AG20443 (cell line): ENCODE measurements at regions not wholly inside any gene's neighbourhood (a gene's known extent, or its start where the extent isn't known, plus 50 kb on each side); places are given as distances from the start of the nearest gene placed in this dataset.

Source experiments
- DNase-seq: peaks from one replicate; pipeline ENCODE4 v3.0.0; 2012; ENCODE audit warnings: low spot score, mixed read lengths

DNA sequence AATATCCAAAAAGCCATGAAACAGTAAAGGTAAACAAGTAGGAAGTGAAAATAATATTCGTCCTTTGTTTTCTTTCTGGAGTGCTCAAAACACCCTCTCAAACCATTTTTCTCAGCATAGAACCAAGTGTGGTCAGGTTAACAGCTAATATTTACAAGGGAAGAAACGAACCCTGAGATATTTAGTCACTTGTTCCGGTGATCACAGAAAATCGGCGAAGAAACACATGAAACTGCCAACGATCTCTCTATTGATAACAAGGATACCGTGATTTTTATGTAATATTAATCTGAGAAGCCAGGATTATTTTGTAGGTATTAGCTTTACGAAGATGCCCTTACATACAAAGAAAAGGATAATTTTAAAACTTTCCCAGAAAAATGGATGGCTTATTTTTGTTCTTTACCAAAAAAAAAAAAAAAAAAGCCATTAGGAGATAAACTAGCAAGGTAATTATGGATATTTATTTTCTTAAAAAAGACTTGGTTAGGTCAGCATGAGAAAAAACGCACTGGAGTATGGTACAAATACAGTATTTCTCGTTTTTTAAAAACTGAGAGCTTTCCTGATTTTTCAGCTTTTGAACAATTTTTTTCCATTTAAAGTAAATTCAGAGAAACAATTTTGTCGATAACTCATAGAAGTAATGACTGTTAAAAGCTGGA lies 107.3 kb upstream of the HNRNPU start:
- no peak for DNase-seq

DNA sequence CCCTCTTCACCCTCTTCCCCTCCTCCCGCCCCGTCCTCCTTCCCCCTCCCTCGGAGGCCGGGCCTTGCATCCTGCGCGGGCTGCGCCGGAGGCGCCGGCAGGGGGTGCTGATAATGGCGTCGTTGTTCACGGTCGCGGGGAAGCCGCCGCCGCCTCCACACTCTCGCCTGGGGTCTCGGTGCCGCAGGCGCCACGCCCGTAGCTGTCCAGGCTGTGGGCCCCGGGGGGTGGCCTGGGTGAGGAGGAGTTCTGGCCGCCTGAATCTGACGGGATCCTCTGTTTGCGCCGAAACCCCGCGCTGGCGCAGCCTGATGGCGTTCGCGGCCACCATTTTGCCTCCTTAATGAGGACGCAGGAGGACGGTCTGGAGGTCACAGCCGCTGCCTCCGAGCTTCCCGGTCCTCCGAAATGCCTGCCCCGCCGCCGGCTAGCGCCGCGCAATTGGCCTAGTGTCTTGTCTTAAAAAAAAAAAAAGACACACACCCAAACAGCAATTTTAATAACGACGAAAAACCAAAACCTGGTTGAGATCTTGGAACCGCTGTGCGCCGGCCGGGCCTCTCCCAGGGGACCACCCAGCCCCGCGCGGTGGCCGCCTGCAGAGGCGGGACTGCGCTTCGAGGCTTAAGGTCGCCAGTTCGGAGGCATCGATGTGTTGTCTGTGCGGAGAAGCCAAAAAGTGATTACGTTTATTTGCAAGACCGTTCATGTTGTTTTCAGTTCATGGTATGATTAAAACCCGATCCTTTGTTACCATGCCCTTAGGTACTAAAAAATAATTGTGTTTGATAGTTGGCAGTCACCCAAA lies 106.6 kb upstream of the HNRNPU start:
- peak; percentile 91 for DNase-seq

DNA sequence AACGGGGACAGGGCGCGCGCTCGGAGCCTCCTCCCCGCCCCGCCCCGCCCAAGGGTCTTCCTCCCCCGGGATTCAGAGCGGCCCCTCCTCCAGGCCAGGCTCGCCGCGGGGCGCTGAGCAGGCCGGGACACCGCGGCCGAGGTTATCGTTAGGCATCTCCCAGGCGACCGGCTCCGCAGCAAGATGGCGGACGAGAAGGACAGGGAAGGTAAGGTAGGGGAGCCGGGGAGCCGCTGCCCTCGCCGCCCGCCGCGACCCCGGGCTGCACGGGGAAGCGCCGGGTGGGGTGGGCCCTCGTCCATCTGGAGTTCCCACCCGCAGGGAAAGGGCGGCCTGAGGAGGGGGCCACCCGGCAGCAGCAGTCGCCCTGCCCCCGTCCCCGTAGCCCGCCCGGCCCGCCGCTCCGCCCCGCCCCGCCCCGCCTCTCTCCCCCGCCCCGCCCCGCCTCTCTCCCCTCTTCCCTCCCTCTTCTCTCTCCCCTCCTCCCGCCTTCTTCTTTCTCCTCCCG lies 105.9 kb upstream of the HNRNPU start:
- peak; percentile 59 for DNase-seq

DNA sequence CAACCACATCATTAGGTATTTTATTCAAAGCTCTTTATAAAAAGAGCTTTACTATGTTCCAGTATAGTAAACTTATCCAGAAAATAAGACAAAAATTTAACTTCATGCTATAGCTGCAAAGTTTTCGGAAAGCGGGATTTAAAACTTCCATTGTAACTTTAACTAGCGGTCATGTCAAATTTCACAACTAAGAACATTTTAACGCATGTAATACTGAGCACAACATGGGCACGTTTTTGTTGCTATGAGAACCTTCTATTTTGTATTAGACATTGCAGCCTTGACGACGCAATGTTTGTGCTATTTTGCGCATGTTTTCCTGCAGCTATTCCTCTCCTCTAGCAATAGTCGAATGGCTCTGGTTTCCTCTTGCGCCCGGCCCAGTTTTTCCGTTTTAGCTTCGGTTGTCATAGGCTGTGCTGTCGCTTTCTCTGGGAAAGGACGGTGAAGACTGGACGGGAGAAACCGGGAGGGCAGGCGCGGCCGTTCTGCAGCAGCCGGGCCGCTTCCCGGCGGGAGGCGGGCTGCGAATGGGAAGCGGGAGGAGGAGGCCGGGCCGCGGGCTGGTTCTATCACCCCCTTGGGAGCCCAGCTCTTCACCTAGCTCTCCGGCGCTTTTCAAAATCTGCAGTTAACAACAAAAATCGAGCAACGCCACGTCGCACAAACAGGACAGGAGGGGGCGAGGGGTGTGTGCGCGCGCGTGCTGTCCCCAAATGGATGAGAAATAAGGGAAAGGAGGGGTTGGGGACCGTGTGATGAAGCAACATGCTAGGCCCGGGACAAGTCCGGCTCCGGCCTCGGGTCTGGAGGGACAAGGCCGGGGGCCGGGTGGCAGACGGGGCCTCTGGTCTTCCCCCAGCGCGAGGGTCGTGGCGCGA lies 105.3 kb upstream of the HNRNPU start:
- DNase-seq: peak; percentile 59

DNA sequence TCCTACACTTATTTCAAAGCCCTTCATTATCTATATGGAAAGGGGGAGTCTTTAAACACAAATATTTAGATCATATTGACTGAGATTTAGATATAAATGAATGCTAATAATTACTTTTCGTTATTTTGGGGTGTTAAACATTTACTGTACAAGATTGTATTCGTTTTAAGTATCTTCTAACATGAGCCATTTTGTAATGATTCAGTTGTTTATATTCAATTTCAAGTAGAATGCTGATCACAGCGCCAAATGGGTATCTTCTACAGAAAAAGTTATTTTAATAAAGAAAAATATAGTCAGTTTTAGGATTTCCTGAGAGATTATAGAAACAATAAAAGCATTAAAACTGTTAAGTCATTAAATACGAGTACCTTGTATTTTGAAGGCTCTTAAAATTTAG lies 104.5 kb upstream of the HNRNPU start:
- no peak for DNase-seq

DNA sequence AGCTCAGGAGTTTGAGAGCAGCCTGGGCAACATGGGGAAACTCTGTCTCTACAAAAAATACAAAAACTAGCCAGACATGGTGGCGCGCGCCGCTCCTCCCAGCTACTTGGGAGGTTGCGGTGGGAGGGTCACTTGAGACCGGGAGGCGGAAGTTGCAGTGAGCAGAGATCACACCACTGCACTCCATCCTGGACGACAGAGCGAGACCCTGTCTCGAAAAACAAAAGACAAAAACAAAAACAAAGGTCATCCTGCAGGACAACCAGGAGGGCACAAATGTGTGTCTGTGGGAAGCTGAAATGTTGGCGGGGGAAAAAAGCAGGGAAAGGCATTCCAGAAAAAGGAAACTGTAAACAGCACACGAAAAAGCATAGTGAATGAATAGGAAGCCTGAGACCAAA lies 104.1 kb upstream of the HNRNPU start:
- no peak for DNase-seq

DNA sequence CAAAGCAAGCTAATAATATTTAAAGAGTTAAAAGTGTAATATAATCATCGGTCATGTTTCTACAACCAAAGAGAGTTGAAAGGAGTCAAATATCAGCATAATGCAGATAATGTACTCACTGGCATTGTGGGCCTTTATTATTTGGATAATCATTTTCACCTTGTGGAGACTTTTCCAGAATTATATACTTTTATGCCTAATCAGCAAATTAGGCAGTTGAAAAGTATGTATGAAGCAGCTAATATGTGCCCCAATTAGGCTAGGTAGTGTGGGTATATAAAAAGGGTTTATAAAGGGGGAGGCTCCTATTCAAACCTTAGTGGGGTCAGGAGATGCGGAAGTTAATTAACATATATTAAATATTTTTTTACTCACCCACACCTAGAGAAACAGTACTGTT lies 102.8 kb upstream of the HNRNPU start:
- DNase-seq: no peak

DNA sequence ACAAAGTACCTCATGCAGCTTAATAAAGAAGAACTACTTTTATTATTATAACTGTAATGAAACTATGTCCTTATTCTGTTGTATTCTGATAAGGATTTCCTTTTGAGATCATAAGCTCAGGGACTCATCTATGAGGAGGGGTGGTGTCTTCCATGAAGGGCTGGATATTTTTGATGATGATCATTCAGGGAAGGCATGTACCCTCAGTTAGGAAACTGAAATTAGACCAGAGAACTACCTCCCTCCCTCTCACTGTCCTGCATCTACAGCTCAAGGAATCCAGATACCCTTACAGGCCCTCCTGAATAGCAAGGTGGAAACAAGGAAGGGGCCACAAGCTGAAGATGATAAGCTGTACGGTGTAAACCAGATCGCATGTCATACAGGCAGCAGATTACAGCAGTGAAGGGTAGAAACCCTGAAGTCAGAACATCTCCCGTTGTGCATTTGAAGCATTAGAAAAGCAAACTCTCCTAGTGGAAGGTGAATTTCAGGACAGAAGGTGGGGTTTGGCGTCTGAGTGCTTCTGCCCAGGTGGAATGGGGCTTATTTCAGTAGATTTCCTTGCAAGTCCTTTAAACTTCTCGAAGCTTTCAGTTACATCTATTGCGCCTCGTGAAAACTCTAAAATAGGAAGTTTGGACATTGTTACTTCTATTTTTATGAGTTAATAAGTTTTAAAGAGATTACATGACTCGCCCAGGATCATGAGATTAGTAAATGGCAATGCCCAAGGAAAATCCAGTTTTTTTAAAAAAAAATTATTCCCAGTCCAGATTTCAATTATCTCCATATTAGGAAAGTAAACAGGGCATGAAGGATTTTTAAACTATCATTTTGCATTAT lies 101.1 kb upstream of the HNRNPU start:
- no peak for DNase-seq

DNA sequence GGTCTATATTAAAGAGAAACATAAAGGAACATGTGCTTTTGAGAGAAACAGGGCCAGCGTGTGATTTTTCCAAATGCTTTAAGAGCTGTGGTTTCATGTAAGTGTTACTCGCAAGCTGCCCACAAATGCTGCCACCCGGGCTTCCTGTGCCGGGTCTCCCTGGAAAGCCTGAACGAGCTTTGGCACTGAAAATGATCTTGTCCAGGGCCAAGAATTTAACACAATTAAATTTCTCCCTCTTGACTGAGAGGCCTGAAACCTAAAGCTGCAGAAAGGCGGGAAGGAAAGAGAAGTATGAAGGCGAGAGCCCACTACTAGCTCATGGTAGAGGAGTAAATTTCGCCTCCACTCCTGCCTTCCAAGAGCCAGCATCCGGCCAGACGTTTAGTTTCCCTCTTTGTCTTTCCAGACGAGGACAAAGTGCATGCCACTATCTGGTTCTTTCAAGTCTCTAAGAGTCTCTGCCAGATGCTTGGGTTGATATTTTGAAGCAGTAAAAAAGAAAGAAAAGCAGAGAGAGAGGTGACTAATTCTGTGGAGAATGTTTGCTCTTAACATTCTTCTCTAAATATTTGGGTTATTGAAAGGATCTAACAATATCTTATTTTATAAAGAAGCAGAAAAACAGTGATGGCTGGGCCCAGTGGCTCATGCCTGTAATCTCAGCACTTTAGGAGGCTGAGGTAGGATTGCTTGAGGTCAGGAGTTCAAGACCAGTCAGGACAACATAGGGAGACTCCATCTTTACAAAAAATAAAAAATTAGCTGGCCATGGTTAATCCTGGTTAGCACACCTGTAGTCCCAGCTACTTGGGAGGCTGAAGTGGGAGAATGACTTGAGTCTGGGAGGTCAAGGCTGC lies 100.0 kb upstream of the HNRNPU start:
- peak; percentile 63 for DNase-seq

DNA sequence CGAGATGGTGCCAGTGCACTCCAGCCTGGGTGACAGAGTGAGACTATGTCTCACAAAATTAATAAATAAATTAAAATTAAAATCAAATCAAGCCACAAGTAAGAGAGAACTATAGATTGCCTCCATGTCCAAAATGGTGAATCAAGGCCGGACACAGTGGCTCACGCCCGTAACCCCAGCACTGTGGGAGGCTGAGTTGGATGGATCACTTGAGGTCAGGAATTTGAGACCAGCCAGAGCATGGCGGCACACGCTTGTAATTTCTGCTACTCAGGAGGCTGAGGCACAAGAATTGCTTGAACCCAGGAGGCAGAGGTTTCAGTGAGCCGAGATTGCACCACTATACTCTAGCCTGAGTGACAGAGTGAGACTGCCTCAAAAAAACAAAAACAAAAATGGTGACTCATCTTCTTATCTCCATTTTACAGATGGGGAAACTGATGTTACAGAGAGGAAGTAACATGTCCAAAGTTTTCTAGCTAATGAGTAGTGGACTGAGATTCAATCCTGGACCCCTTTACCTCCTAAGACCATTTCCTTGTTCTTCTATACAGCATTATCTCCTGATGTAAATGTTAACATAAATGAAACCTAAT lies 99.0 kb upstream of the HNRNPU start:
- no peak for DNase-seq

DNA sequence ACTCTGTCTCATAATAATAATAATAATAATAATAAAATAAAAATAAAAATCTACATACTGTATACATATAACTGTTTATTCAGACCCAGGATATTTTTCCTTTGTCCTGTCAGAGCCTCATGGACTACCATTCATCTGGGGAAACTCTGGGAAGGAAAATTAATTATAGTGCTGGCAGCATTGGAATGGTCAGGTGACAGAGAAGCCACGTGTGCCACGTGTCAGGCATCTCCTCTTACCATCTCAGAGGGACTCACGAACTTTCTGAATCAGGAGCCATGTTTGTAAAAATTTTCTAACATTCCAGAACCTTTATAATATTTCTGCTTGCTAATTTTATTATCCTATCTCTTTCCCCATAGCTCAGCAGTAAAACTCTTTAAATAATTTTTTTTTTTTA lies 97.8 kb upstream of the HNRNPU start:
- DNase-seq: no peak

DNA sequence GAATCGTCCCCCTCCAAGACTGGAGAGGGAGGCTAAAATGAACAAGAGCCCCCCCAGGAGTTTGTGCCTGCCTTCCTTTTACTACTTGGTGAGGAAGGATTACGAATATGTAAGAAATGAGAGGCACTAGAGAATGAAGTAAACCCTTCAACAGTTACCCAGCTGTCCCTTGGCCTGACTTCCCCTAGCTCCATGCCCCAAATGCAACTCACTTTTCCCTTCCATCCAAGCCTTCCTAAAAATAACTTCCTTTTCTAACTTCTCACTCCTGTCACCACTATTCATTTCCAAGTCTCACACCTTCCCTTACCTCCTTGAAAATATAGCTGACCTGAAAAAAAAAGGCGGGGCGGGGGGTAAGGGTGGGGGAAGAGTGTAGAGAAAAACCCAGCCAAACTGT lies 96.6 kb upstream of the HNRNPU start:
- DNase-seq: no peak

DNA sequence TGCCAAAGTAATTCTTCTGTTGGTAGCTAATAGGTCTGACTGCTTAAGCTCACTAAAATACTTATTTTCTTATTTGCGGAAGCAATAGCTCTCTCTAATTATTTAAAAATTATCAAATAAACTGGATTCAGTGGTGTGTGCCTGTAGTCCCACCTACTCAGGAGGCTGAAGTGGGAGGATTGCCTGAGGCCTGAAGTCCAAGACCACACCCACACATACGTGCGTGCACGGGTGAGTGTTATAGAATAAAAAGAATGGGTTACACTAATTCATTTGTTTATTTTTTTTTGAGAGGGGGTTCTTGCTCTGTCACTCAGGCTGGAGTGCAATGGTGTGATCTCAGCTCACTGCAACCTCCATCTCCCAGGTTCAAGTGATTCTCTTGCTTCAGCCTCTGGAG lies 94.2 kb upstream of the HNRNPU start:
- no peak for DNase-seq

DNA sequence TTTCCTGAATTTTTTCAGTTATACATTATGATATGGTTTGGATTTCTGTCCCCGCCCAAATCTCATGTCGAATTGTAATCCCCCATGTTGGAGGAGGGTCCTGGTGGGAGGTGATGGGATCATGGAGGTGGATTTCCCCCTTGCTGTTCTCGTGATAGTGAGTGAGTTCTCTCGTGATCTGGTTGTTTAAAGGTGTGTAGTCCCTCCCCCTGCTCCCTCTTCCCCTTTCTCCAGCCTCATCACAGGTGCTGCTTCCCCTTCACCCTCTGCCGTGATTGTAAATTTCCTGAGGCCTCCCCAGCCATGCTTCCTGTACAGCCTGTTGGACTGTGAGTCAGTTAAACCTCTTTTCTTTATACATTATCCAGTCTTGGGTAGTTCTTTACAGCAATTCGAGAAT lies 93.2 kb upstream of the HNRNPU start:
- no peak for DNase-seq

DNA sequence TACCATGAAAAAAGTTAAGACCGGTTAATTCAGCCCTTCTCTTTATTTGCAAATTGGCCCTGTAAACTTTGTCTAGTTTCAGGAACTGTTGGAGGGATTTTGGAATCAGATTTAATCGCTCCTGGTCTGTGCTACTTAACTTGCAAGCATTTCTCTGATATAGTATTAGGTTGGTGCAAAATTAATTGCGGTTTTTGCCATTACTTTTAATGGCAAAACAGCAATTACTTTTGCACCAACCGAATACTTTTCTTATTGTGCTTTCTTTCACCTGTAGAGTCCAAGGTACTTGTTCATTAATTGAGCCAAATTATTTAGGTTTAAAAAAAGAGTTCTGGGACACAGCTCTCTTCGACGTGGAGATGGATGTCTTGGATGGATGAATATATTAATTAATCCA lies 92.8 kb upstream of the HNRNPU start:
- DNase-seq: no peak

DNA sequence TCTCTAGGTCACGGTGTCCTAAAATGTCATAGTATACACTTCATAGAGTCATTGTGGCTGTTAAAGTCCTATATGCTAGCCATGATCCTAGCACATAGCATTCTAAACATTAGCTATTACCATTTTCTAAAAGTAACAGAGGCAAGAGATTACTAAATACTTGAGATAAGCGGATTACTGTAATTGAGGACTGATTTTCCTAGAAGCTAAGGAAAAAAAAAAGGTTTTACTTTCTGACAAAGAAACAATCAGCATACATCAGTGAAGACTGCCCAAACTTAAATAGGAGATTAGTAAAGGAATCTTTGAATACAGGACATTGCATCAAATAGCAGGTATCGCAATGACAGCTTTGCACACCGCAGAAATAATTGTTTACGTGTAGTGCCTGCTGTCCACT lies 91.3 kb upstream of the HNRNPU start:
- DNase-seq: no peak

DNA sequence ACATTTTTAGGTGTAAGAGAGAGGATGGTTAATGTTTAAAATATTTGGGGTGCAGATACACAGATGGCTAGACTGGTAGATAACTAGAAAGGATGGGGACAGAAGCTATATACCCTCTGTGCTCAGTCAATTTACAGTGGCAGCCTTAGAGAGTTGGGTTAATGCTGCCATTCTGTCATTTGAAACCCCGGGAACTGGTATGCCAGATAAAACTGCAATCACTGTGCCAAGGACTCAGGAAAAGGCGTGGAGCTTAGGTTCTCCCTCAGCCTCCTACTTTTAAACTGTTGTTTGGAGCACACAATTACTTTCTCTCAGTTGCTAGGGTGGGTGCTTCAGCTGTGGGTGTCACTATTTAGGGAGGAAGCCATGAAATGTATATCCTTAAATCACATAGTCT lies 90.0 kb upstream of the HNRNPU start:
- no peak for DNase-seq

DNA sequence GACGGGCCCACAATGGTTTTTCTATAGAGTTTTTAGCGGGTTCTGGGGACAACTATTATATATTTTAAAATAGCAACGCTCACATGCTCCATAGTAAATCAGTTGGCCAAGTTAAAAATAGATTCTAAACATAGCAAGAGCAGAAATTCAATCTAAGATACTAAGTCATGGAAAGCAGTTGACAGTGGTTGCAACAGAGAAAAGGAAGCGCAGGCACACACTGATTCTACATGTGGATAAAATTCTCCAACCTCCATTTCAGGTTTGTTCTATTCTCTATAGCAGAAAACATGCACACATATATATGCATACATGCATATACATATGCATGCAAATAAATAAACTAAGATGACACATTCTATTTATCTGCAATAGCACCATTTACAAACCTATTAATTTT lies 89.6 kb upstream of the HNRNPU start:
- no peak for DNase-seq

DNA sequence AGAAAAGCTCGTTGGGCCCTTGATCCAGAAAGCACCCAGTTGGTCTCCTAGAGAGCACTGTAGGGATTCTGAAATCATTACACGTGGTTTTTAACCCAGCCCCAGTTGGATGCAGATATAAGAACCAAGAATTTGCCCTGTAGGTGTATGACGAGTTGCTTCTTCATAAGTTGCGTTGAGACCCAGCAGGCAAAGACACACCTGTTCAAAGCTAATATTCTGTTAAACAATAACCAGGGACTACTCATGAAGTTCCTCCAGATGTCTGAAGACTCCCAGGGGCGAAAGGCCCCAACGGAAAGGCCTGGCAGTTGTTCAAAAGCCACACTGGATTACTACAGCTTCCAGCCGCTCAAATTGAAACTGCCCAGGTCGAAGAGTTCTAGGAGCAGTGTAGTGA lies 88.6 kb upstream of the HNRNPU start:
- no peak for DNase-seq

DNA sequence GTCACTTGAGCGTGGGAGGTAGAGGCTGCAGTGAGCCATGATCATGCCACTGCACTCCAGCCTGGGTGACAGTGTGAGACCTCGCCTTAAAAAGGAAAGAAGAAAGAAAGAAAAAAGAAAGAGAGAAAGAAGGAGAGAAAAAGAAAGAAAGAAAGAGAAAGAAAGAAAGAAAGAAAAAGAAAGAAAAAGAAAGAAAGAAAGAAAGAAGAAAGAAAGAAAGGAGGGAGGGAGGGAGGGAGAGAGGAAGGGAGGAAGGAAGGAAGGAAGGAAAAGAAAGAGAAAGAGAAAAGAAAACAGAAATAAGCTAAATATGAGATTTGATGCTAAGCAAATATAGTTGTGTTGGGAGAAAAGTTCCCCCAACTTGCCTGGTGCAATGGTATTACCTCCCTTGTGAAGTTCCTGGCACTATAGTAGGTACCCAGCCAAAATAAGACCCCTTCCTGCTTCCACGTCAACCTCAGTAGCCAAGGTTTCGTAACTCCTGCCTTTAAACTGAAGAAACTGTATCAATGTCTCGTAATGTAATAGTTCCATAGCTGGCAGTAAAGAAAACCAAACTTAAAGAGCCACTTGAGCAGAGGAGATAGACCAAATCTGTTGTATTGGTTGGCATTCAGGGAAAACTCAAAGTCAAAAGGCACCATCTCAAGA lies 88.1 kb upstream of the HNRNPU start:
- no peak for DNase-seq
